Epithelial cell of esophagus (primary cell): ENCODE measurements at regions not wholly inside any gene's neighbourhood (a gene's known extent, or its start where the extent isn't known, plus 50 kb on each side); places are given as distances from the start of the nearest gene placed in this dataset.
A peak's percentile ranks its signal among the peaks of the same experiment; 100 is the strongest.

Source experiments
- DNase-seq: peaks from one replicate; pipeline ENCODE4 v3.0.0; 2010; ENCODE audit warnings: low read depth
- H3K4me3 ChIP-seq: 2 replicates; pipeline ENCODE4 v1.5.1; 2011; ENCODE audit warnings: mild to moderate bottlenecking, low read length, control low read depth
- TF ChIP-seq, protein P1 (sequence below): IDR thresholded peaks from 2 replicates; pipeline ENCODE4 v1.5.1; 2011; ENCODE audit warnings: low read depth, mild to moderate bottlenecking, low read length, control low read depth, inconsistent platforms; ENCODE audit not compliant: insufficient read depth; ENCODE audit errors: missing control alignments

DNA sequence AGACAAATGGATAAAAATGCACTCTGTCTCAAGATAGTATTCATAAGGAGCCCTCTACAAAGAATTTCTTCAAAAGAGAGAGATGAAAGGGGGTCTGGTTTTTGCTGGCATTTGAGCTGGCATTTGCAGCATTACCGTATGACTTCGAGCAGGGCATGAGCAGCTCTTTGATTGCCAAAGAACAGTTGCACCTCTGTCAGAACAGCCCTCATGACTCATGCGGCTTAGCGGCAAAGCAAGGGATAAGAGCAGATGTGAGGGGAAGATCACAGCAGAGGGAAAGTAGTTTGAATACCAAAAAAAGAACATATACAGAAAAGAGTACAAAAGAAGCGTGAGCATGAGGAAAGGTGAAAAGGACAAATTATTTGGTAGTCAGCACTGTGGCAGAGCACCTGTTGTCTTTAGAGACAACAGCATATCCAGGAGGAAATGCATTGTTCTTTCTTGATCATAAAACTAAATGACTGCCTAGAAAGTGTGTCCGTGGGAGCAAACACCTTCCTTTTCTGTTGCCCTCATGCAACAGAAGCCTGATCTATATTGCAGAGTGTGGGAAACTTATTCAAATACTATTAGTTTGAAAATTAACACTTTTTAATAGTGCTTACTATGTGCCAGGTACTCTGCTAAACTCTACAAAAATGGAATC, 80.5 kb upstream of the SLC24A5 start:
- peak; percentile 82 for DNase-seq
- no peak overlapping the region for H3K4me3 ChIP-seq
- TF ChIP-seq, protein P1, sequence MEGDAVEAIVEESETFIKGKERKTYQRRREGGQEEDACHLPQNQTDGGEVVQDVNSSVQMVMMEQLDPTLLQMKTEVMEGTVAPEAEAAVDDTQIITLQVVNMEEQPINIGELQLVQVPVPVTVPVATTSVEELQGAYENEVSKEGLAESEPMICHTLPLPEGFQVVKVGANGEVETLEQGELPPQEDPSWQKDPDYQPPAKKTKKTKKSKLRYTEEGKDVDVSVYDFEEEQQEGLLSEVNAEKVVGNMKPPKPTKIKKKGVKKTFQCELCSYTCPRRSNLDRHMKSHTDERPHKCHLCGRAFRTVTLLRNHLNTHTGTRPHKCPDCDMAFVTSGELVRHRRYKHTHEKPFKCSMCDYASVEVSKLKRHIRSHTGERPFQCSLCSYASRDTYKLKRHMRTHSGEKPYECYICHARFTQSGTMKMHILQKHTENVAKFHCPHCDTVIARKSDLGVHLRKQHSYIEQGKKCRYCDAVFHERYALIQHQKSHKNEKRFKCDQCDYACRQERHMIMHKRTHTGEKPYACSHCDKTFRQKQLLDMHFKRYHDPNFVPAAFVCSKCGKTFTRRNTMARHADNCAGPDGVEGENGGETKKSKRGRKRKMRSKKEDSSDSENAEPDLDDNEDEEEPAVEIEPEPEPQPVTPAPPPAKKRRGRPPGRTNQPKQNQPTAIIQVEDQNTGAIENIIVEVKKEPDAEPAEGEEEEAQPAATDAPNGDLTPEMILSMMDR: no peak

DNA sequence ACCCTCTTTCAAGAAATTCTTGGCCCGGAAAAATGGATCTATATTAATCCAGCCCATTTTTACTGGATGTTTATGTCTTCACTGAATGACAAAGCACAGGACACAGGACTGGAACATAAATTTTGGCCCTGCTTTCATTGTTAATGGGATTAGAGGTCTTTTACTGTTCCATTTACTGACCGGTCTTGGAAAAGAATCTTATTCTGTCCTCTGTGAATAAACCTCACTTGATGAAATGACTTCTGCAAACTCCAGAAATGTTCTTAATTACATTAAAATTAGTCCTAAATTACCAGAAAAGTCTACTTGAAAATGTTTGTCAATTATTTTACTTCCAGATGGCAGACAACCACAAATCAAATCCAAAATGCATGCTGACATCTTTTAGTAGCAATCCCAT, 79.3 kb upstream of the SLC24A5 start:
- no peak for DNase-seq
- no peak overlapping the region for H3K4me3 ChIP-seq
- TF ChIP-seq, protein P1: no peak

DNA sequence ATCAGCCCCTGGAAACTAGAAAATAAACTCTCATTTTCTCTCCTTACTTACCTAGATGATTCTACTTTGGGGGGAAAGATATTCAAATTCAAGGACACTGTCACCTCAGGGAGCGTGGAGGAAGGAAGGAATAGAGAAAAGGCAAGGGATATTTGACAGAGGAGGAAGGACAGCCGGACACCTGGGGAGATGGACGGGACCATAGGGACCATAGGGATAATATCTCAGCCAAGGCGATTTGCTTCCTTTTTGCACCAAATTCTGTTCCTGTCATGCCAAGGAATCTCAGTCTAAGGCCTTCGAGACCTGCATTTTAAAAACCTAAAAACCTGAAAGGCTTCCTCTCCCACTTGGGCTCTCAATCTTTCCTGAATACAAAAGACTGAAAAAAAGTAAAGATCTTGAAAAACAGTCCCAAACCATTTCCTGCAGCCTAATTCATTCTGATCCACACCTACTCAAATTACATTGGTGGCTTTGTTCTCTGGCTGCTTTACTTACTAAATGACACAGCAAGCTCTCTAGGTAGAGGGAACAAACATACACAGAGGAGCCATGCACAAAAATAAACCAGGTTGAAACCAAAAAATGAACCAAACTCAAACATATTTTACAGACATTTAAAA, 73.9 kb upstream of the SLC24A5 start:
- DNase-seq: no peak
- TF ChIP-seq, protein P1: no peak
- H3K4me3 ChIP-seq: no peak overlapping the region

DNA sequence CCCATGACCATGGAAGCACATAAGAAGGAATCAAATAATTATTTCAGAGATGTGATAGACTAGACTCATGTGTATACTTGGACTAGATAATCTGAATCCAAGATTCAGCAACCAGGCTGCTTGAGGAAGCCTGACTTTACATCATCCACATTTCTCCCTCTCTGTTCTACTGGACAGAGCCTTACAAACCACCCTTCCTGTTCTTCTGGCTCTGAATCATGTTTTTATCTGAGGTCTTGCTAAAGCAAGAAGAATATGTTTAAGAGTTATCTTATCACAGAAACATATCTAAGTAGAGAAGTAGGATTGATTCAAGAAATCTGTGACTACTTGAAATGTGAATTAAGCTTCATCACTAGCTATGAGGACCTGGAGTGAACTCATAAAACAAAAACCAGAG, 71.1 kb upstream of the SLC24A5 start:
- no peak overlapping the region for H3K4me3 ChIP-seq
- DNase-seq: peak; percentile 33
- TF ChIP-seq, protein P1: no peak

DNA sequence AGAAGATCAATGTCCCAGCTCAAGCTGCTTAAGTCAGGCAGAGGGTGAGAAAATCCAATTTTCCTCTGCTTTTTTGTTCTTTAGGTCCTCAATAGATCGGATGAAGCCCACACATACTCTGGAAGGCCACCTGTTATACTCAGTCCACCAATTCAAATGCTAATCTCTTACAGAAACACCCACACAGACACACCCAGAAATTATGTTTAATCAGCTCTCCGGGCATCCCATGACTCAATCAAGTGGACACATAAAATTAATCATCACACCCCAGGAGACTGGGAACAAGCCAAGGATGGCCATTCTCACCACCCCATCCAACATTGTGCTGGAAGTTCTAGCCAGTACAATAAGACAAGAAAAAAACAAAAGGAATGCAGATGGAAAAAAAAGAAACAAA, 67.8 kb upstream of the SLC24A5 start:
- H3K4me3 ChIP-seq: no peak overlapping the region
- TF ChIP-seq, protein P1: no peak
- peak; percentile 68 for DNase-seq

DNA sequence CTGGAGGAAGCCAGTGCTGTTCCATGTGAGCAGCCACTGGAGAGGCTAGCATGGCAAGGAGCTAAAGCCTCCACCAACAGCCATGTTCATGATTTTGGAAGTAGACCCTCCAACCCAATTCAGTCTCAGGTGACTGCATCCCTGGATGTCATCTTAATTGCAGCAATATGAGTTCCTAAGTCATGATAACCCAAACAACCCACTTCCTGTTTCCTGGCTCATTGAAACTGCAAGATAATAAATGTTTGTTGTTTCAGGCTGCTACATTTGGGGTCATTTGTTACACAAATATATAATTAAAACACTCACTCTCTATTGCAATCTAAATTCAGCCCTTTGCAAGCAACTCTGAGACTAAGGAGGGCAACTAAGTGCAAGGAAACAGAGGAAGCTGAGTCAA, 62.4 kb upstream of the SLC24A5 start:
- no peak overlapping the region for H3K4me3 ChIP-seq
- no peak for DNase-seq
- TF ChIP-seq, protein P1: no peak

DNA sequence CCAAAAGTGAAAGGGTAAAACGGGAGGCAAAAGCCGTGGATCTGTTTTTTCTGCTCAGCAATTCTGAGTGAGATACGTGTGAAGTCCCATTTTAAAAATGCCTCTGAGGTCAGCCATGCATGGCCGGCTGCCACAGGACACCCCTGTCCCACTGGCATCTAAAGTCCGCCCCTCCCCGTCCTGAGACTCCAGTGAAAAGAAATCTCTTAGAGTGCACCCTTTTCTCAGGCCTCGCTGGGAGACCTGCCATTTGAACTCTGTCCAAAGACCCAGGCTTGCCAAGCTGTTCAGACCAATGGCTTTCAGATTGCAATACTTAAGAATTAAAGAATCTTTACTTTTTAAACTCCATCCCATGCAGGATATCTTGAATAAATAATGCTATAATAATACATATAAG, 61.0 kb upstream of the SLC24A5 start:
- TF ChIP-seq, protein P1: no peak
- no peak overlapping the region for H3K4me3 ChIP-seq
- no peak for DNase-seq
